ENCODE measurements at regions not wholly inside any gene's neighbourhood (a gene's known extent, or its start where the extent isn't known, plus 50 kb on each side); places are given as distances from the start of the nearest gene placed in this dataset.

- no peak for TF ChIP-seq YY1 (IDR thresholded peaks at IDR 0.05; ENCODE audit: borderline replicate concordance in 1 of 3, control insufficient read depth in 1 of 3, extremely low read depth in 1 of 3, insufficient read depth in 3 of 3, insufficient read length in 1 of 3, insufficient replicate concordance in 2 of 3, low read depth in 1 of 3, low read length in 2 of 3)
- TF ChIP-seq NR1H2 (CRISPR knock-in tag; IDR thresholded peaks at IDR 0.05): no peak
- no peak for TF ChIP-seq PREB (CRISPR knock-in tag; IDR thresholded peaks at IDR 0.05)
- no peak for TF ChIP-seq FOXK2 (conservative IDR thresholded peaks at IDR 0.05 in 1 of 2, IDR thresholded peaks at IDR 0.05 in 1 of 2; ENCODE audit: low read depth in 2 of 2)
- no peak for TF ChIP-seq CEBPB (tag; IDR thresholded peaks at IDR 0.05)
- no peak for TF ChIP-seq ZNF143 (CRISPR knock-in tag; IDR thresholded peaks at IDR 0.05)
These were observed 193.0 kb upstream of the PWP1 start for GRCh38 chr12:107492393-107493134.
